ENCODE measurements at regions not wholly inside any gene's neighbourhood (a gene's known extent, or its start where the extent isn't known, plus 50 kb on each side); places are given as distances from the start of the nearest gene placed in this dataset.

DNA sequence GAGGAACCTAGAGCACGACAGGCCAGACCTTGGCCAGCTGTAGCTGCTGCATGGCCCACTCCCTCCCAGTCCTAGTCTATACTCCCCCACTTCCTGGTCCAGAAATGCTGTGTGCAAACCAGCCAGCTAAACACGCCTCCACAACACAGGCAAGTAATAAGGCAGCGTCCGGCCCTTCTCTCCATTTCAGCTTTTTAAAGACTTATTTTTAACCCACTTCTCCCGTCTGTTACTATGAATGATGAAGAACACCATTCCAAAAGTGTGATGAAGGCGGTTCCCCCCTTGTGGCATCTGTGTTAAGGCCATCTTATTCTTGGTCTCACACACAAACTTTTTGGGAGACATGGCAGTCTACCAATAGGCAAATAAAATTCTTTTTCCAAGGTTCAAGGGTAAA lies 164.1 kb upstream of the CHRNA7 start:
- TF ChIP-seq, protein P1, sequence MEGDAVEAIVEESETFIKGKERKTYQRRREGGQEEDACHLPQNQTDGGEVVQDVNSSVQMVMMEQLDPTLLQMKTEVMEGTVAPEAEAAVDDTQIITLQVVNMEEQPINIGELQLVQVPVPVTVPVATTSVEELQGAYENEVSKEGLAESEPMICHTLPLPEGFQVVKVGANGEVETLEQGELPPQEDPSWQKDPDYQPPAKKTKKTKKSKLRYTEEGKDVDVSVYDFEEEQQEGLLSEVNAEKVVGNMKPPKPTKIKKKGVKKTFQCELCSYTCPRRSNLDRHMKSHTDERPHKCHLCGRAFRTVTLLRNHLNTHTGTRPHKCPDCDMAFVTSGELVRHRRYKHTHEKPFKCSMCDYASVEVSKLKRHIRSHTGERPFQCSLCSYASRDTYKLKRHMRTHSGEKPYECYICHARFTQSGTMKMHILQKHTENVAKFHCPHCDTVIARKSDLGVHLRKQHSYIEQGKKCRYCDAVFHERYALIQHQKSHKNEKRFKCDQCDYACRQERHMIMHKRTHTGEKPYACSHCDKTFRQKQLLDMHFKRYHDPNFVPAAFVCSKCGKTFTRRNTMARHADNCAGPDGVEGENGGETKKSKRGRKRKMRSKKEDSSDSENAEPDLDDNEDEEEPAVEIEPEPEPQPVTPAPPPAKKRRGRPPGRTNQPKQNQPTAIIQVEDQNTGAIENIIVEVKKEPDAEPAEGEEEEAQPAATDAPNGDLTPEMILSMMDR (conservative IDR thresholded peaks at IDR 0.05): no peak
- TF ChIP-seq ZFX (IDR thresholded peaks at IDR 0.05): no peak

Measured in C4-2B (cell line).